ENCODE measurements at regions not wholly inside any gene's neighbourhood (a gene's known extent, or its start where the extent isn't known, plus 50 kb on each side); places are given as distances from the start of the nearest gene placed in this dataset.

DNA sequence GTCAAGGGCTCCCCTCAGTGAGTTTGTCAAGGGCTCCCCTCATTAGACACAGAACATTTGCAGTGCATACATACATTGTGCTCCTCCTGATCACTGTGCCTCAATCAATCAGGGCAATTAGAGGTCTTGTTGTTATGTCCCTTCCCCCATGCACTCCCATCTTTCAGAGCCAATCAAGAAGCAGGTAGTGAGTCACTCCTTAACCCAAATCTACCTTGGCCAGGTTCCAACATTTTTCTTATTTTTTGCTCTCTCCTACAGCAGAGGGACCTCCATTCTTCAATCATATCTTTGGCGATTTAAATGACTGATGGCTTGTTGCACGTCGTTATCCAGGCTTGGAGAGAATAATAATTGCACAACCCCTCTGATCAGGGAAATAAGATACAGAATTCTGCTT is 409.9 kb upstream of the SPTLC3 start:
- WGBS, result 71% methylated on average over 3 of the region's 3 CpGs
- Histone ChIP-seq H3K9me3 (ENCODE audit: control insufficient read depth in 4 of 4, low read length in 3 of 4) (no peaks in the 10 kb centered on the region), H3K4me1 (ENCODE audit: control insufficient read depth in 4 of 4, insufficient read depth in 4 of 4, low read length in 3 of 4) (no peaks in the 10 kb centered on the region), H3K9ac (ENCODE audit: low read depth in 1 of 2, low read length in 2 of 2) (no peak overlapping the region), H3K27me3 (ENCODE audit: control insufficient read depth in 4 of 4, insufficient read depth in 4 of 4, low read length in 3 of 4) (no peaks in the 10 kb centered on the region), H3K4me3 (ENCODE audit: low read depth in 1 of 3, low read length in 3 of 3) (no peak overlapping the region), H3K36me3 (ENCODE audit: control insufficient read depth in 4 of 4, insufficient read depth in 3 of 4, low read depth in 1 of 4, low read length in 3 of 4) (no peaks in the 10 kb centered on the region), H3K27ac (ENCODE audit: low read depth in 1 of 2, low read length in 2 of 2) (no peak overlapping the region)
- DNase-seq (ENCODE audit: low spot score), result no peak
- no peak for TF ChIP-seq EGR1 (IDR thresholded peaks at IDR 0.05; ENCODE audit: low read depth in 2 of 2)
- no peak for TF ChIP-seq RXRA (IDR thresholded peaks at IDR 0.05)
- no peak for TF ChIP-seq HNF4A (conservative IDR thresholded peaks at IDR 0.05)
- TF ChIP-seq, protein P1, sequence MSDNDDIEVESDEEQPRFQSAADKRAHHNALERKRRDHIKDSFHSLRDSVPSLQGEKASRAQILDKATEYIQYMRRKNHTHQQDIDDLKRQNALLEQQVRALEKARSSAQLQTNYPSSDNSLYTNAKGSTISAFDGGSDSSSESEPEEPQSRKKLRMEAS (IDR thresholded peaks at IDR 0.05), result no peak
- TF ChIP-seq SP1 (IDR thresholded peaks at IDR 0.05), result no peak
- TF ChIP-seq HNF4G (IDR thresholded peaks at IDR 0.05), result no peak
- TF ChIP-seq FOXA1 (IDR thresholded peaks at IDR 0.05), result no peak
- TF ChIP-seq FOXA2 (IDR thresholded peaks at IDR 0.05), result no peak
- TF ChIP-seq NR2F2 (IDR thresholded peaks at IDR 0.05), result no peak
- TF ChIP-seq REST (IDR thresholded peaks at IDR 0.05), result no peak
- TF ChIP-seq, protein P2, sequence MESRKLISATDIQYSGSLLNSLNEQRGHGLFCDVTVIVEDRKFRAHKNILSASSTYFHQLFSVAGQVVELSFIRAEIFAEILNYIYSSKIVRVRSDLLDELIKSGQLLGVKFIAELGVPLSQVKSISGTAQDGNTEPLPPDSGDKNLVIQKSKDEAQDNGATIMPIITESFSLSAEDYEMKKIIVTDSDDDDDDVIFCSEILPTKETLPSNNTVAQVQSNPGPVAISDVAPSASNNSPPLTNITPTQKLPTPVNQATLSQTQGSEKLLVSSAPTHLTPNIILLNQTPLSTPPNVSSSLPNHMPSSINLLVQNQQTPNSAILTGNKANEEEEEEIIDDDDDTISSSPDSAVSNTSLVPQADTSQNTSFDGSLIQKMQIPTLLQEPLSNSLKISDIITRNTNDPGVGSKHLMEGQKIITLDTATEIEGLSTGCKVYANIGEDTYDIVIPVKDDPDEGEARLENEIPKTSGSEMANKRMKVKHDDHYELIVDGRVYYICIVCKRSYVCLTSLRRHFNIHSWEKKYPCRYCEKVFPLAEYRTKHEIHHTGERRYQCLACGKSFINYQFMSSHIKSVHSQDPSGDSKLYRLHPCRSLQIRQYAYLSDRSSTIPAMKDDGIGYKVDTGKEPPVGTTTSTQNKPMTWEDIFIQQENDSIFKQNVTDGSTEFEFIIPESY (IDR thresholded peaks at IDR 0.05), result no peak
- TF ChIP-seq YY1 (IDR thresholded peaks at IDR 0.05), result no peak
- TF ChIP-seq ATF3 (IDR thresholded peaks at IDR 0.05), result no peak
- TF ChIP-seq RAD21 (IDR thresholded peaks at IDR 0.05), result no peak
- TF ChIP-seq CTCF (IDR thresholded peaks at IDR 0.05; ENCODE audit: low read depth, low read length, missing input control), result no peak
- no peak for TF ChIP-seq TAF1 (conservative IDR thresholded peaks at IDR 0.05)

DNA sequence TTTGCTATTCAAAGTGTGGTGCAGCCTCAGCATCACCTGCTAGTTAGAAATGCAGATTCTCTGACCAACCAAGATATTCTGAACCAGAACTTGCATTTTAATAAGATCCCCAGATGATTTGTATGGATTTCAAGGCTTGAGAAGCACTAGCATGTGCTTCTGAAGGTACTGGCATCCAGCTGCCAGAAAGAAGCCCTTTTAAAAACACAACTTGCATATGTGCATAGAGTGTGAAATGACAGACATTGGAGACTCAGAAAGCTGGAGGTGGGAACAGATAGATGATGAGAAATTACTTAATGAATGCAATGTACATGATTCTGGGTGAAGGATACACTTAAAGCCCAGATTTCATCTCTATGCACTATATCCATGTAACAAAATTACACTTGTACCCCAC is 409.3 kb upstream of the SPTLC3 start:
- Histone ChIP-seq H3K4me3 (ENCODE audit: low read depth in 1 of 3, low read length in 3 of 3) (no peak overlapping the region), H3K4me1 (ENCODE audit: control insufficient read depth in 4 of 4, insufficient read depth in 4 of 4, low read length in 3 of 4) (no peaks in the 10 kb centered on the region), H3K27me3 (ENCODE audit: control insufficient read depth in 4 of 4, insufficient read depth in 4 of 4, low read length in 3 of 4) (no peaks in the 10 kb centered on the region), H3K9me3 (ENCODE audit: control insufficient read depth in 4 of 4, low read length in 3 of 4) (no peaks in the 10 kb centered on the region), H3K9ac (ENCODE audit: low read depth in 1 of 2, low read length in 2 of 2) (no peak overlapping the region), H3K36me3 (ENCODE audit: control insufficient read depth in 4 of 4, insufficient read depth in 3 of 4, low read depth in 1 of 4, low read length in 3 of 4) (no peaks in the 10 kb centered on the region), H3K27ac (ENCODE audit: low read depth in 1 of 2, low read length in 2 of 2) (no peak overlapping the region)
- DNase-seq (ENCODE audit: low spot score), result no peak
- no peak for TF ChIP-seq YY1 (IDR thresholded peaks at IDR 0.05)
- no peak for TF ChIP-seq HNF4A (conservative IDR thresholded peaks at IDR 0.05)
- TF ChIP-seq RAD21 (IDR thresholded peaks at IDR 0.05), result no peak
- no peak for TF ChIP-seq FOXA2 (IDR thresholded peaks at IDR 0.05)
